Loucy (cell line): ENCODE measurements at regions not wholly inside any gene's neighbourhood (a gene's known extent, or its start where the extent isn't known, plus 50 kb on each side); places are given as distances from the start of the nearest gene placed in this dataset.

ENCODE experiments used
- H2AFZ ChIP-seq: fragments of 200-600 bp; sonication (generic); 2 replicates; pipeline ENCODE4 v1.6.0; 2016; ENCODE audit warnings: antibody characterized with exemption, mild to moderate bottlenecking, low read length, moderate library complexity
- H3F3A ChIP-seq: fragments of 200-600 bp; 2 replicates; pipeline ENCODE4 v1.6.0; 2016; ENCODE audit warnings: antibody characterized with exemption, low read depth, mild to moderate bottlenecking
- H3K27me3 ChIP-seq: fragments of 200-600 bp; sonication (generic); 2 replicates; pipeline ENCODE4 v1.6.1; 2014; ENCODE audit warnings: low read length, mild to moderate bottlenecking; ENCODE audit not compliant: insufficient read depth, poor library complexity, severe bottlenecking
- H3K36me3 ChIP-seq: fragments of 200-600 bp; sonication (generic); 2 replicates; pipeline ENCODE4 v1.6.1; 2016; ENCODE audit warnings: low read length; ENCODE audit not compliant: insufficient read depth
- H3K4me1 ChIP-seq: fragments of 200-600 bp; sonication (generic); 2 replicates; pipeline ENCODE4 v1.5.1; 2014; ENCODE audit warnings: low read length, mild to moderate bottlenecking; ENCODE audit not compliant: insufficient read depth, poor library complexity, severe bottlenecking
- H3K4me2 ChIP-seq: fragments of 200-600 bp; sonication (generic); 2 replicates; pipeline ENCODE4 v1.6.0; 2014; ENCODE audit warnings: antibody characterized with exemption, low read length, low read depth, mild to moderate bottlenecking; ENCODE audit not compliant: poor library complexity, severe bottlenecking
- H3K4me3 ChIP-seq: fragments of 200-600 bp; sonication (generic); 2 replicates; pipeline ENCODE4 v1.5.1; 2014; ENCODE audit warnings: low read length, mild to moderate bottlenecking, mixed read lengths; ENCODE audit not compliant: poor library complexity, severe bottlenecking
- H3K79me2 ChIP-seq: fragments of 200-600 bp; sonication (generic); 2 replicates; pipeline ENCODE4 v1.6.1; 2014; ENCODE audit warnings: low read length; ENCODE audit not compliant: insufficient read depth
- H3K9ac ChIP-seq: fragments of 200-600 bp; sonication (generic); 2 replicates; pipeline ENCODE4 v1.6.0; 2014; ENCODE audit warnings: mild to moderate bottlenecking, low read depth, low read length, moderate library complexity; ENCODE audit not compliant: poor library complexity, severe bottlenecking
- H3K9me2 ChIP-seq: fragments of 200-600 bp; sonication (generic); replicated peaks from 2 replicates; pipeline ENCODE4 v1.6.1; 2016; ENCODE audit warnings: low read depth, low read length, mixed read lengths
- H3K9me3 ChIP-seq: fragments of 200-600 bp; sonication (generic); 2 replicates; pipeline ENCODE4 v1.6.1; 2014; ENCODE audit warnings: mild to moderate bottlenecking, antibody characterized with exemption, low read length, low read depth; ENCODE audit not compliant: insufficient read depth
- H4K20me1 ChIP-seq: fragments of 200-600 bp; sonication (generic); 2 replicates; pipeline ENCODE4 v1.6.0; 2014; ENCODE audit warnings: antibody characterized with exemption, low read length, mild to moderate bottlenecking; ENCODE audit not compliant: insufficient read depth, poor library complexity, severe bottlenecking
- EZH2phosphoT487 ChIP-seq: fragments of 200-600 bp; IDR thresholded peaks from 2 replicates; pipeline ENCODE4 v1.6.1; 2018; ENCODE audit warnings: antibody characterized with exemption, mild to moderate bottlenecking, moderate library complexity, borderline replicate concordance
- TF ChIP-seq, protein P1 (sequence below): fragments of 200-600 bp; sonication (generic); conservative IDR thresholded peaks from 2 replicates; pipeline ENCODE4 v1.5.1; 2014; ENCODE audit warnings: mild to moderate bottlenecking, antibody characterized with exemption, low read length

DNA sequence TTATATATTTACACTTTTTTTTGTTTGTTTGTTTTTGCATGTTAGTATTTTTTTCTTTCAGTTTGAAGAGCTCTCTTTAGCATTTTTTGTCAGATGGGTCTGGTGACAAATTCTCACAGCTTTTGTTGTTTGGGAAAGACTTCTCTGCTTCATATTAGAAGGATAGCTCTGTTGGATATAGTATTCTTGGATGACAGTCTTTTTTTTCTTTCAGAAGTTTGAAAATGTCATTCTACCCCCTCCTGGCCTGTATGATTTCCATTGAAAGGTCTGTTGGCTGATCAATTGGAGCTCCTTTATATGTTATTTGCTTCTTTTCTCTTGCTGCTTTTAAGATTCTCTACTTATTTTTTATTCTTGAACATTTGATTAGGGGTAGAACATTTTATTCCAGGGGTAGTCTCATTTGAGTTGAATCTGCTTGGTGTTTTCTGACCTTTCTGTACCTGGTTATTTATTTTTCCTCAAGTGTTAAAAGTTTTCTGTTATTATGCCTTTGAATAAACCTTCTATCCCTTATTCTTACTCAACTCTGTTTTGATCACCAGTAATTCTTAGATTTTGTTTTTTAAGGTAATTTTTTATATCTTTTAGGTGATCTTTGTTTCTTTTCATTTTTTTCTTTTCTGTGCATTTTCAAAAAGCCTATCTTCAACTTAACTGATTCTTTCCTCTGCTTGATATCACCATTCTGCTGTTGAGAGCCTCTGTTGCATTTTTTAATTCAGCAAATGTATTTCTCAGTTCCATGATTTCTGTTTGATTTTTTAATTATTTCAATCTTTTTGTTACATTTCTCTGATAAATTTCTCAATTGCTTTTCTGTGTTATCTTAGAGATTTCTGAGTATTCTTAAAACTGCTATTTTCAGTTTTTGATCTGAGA, 176.8 kb upstream of the ECI2 start:
- H3K4me1 ChIP-seq, result no peaks in the 10 kb centered on the region
- H2AFZ ChIP-seq, result no peak overlapping the region
- no peaks in the 10 kb centered on the region for H3K9me2 ChIP-seq
- H3K79me2 ChIP-seq, result no peaks in the 10 kb centered on the region
- H3K36me3 ChIP-seq, result no peaks in the 10 kb centered on the region
- no peaks in the 10 kb centered on the region for H4K20me1 ChIP-seq
- H3F3A ChIP-seq, result no peaks in the 10 kb centered on the region
- no peak overlapping the region for H3K9ac ChIP-seq
- no peaks in the 10 kb centered on the region for H3K27me3 ChIP-seq
- no peak for TF ChIP-seq EZH2phosphoT487
- TF ChIP-seq, protein P1, sequence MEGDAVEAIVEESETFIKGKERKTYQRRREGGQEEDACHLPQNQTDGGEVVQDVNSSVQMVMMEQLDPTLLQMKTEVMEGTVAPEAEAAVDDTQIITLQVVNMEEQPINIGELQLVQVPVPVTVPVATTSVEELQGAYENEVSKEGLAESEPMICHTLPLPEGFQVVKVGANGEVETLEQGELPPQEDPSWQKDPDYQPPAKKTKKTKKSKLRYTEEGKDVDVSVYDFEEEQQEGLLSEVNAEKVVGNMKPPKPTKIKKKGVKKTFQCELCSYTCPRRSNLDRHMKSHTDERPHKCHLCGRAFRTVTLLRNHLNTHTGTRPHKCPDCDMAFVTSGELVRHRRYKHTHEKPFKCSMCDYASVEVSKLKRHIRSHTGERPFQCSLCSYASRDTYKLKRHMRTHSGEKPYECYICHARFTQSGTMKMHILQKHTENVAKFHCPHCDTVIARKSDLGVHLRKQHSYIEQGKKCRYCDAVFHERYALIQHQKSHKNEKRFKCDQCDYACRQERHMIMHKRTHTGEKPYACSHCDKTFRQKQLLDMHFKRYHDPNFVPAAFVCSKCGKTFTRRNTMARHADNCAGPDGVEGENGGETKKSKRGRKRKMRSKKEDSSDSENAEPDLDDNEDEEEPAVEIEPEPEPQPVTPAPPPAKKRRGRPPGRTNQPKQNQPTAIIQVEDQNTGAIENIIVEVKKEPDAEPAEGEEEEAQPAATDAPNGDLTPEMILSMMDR, result no peak
- no peak overlapping the region for H3K4me3 ChIP-seq
- H3K4me2 ChIP-seq, result no peak overlapping the region
- H3K9me3 ChIP-seq, result no peaks in the 10 kb centered on the region; the same call in 1 of the 2 replicates

DNA sequence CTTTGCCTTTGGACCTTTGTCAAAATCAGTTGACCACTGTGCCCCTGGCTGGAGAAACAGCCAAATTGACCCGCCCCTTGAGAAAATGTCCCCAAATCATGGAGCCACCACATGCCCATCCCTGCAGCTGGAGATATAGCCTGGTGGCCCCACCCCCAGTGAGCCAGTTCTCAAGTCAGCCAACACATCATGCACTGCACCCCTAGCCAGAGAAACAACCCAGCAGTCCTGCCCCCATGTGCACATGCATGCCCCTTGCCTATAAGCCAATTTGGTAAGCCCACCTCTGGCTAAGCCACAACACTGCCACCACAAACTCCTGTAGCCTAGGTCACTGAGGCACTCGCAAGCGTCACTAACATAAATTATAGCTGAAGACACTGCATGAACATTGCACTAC, 174.2 kb upstream of the ECI2 start:
- no peak overlapping the region for H3K4me3 ChIP-seq
- H3K79me2 ChIP-seq, result no peaks in the 10 kb centered on the region
- no peaks in the 10 kb centered on the region for H3K9me2 ChIP-seq
- no peaks in the 10 kb centered on the region for H3K27me3 ChIP-seq
- H3K9ac ChIP-seq, result no peak overlapping the region
- no peaks in the 10 kb centered on the region for H4K20me1 ChIP-seq
- no peaks in the 10 kb centered on the region for H3F3A ChIP-seq
- H3K9me3 ChIP-seq, result no peaks in the 10 kb centered on the region; the same call in 1 of the 2 replicates
- no peak for TF ChIP-seq EZH2phosphoT487
- TF ChIP-seq, protein P1, result no peak
- no peak overlapping the region for H2AFZ ChIP-seq
- H3K4me1 ChIP-seq, result no peaks in the 10 kb centered on the region
- no peaks in the 10 kb centered on the region for H3K36me3 ChIP-seq
- no peak overlapping the region for H3K4me2 ChIP-seq

DNA sequence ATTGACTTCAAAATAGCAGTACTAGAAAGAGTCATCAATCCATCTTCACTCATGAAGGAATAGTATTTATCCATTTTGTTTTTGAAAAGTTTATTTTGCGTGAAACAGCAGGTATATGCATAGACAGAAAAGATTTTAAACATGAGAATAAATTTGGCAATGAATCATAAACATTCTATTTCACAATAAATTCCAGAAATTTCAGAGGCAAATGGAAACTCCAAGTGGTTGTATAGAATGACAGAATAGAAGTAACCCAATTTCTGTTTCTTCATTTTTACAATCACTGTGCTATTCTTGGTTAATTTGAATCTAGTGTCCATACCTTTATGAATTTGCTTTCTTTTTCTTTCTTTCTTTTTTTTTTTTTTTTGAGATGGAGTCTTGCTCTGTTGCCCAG, 173.0 kb upstream of the ECI2 start:
- Histone ChIP-seq H3K4me2 (no peak overlapping the region), H3K4me1 (no peaks in the 10 kb centered on the region), H3K9ac (no peak overlapping the region), H3K27me3 (no peaks in the 10 kb centered on the region), H3K79me2 (no peaks in the 10 kb centered on the region), H4K20me1 (no peaks in the 10 kb centered on the region), H3K4me3 (no peak overlapping the region), H3F3A (no peaks in the 10 kb centered on the region), H3K9me3 (no peaks in the 10 kb centered on the region; the same call in 1 of the 2 replicates), H3K36me3 (no peaks in the 10 kb centered on the region), H3K9me2 (no peaks in the 10 kb centered on the region; the same call in 1 of the 2 replicates), H2AFZ (no peak overlapping the region)
- TF ChIP-seq, protein P1, result no peak
- no peak for TF ChIP-seq EZH2phosphoT487
